Mucosa of rectum (tissue), 2 donors: ENCODE measurements at regions not wholly inside any gene's neighbourhood (a gene's known extent, or its start where the extent isn't known, plus 50 kb on each side); places are given as distances from the start of the nearest gene placed in this dataset.

Experiments used
- H3K27ac ChIP-seq, 2 donors: one replicate each; pipeline ENCODE4 v1.7.0; 2013; ENCODE audit warnings: inconsistent platforms in 2 of 2, low read depth in 2 of 2, low read length in 2 of 2
- H3K27me3 ChIP-seq, 2 donors: one replicate each; pipeline ENCODE4 v1.7.0; 2013; ENCODE audit warnings: low read length in 2 of 2; ENCODE audit not compliant: control insufficient read depth in 2 of 2, insufficient read depth in 2 of 2
- H3K36me3 ChIP-seq, 2 donors: one replicate each; pipeline ENCODE4 v1.7.0; 2013; ENCODE audit warnings: low read length in 2 of 2; ENCODE audit not compliant: control insufficient read depth in 2 of 2, insufficient read depth in 2 of 2
- H3K4me1 ChIP-seq, 2 donors: one replicate each; pipeline ENCODE4 v1.7.0; 2013; ENCODE audit warnings: low read length in 2 of 2, mild to moderate bottlenecking in 1 of 2; ENCODE audit not compliant: control insufficient read depth in 2 of 2, insufficient read depth in 2 of 2
- H3K4me3 ChIP-seq, 2 donors: one replicate each; pipeline ENCODE4 v1.7.0; 2013; ENCODE audit warnings: low read length in 2 of 2
- H3K9ac ChIP-seq, 2 donors: one replicate each; pipeline ENCODE4 v1.7.0; 2013; ENCODE audit warnings: low read length in 2 of 2, low read depth in 1 of 2, mild to moderate bottlenecking in 1 of 2
- H3K9me3 ChIP-seq, 2 donors: one replicate each; pipeline ENCODE4 v1.7.0; 2013; ENCODE audit warnings: low read length in 2 of 2; ENCODE audit not compliant: control insufficient read depth in 2 of 2
- donor health status: healthy.
- donor health status: Normal muscosa, but diverticular disease.

- H3K9me3 ChIP-seq, result no peaks in the 10 kb centered on the region
- no peak overlapping the region for H3K9ac ChIP-seq
- H3K27ac ChIP-seq, result no peak overlapping the region
- H3K4me1 ChIP-seq, result no peaks in the 10 kb centered on the region
- H3K36me3 ChIP-seq, result no peaks in the 10 kb centered on the region
- H3K27me3 ChIP-seq, result no peaks in the 10 kb centered on the region
- no peak overlapping the region for H3K4me3 ChIP-seq
Observed at GRCh38 chr1:60936591-60937342, 145.6 kb upstream of the NFIA start.

DNA sequence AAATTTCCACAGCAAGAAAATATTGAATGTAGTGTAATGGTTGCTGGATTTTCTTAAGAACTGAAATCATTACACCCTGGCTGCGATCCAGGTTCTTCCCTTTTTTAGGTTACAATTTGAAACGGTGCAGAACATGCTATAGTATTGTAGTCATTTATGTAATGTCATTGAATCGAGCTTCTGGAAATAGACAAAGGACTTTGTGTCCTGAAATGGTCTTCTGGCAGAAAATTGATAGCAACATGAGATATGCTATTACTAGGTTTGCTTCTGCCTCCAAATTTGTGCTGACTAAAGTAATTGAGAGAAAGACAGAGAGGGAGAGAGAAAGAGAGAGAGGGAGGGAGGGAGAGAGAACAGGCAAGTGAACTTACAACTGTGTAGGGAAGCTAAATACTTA is 146.2 kb upstream of the NFIA start:
- no peak overlapping the region for H3K9ac ChIP-seq
- H3K36me3 ChIP-seq, result no peaks in the 10 kb centered on the region
- no peaks in the 10 kb centered on the region for H3K4me1 ChIP-seq

DNA sequence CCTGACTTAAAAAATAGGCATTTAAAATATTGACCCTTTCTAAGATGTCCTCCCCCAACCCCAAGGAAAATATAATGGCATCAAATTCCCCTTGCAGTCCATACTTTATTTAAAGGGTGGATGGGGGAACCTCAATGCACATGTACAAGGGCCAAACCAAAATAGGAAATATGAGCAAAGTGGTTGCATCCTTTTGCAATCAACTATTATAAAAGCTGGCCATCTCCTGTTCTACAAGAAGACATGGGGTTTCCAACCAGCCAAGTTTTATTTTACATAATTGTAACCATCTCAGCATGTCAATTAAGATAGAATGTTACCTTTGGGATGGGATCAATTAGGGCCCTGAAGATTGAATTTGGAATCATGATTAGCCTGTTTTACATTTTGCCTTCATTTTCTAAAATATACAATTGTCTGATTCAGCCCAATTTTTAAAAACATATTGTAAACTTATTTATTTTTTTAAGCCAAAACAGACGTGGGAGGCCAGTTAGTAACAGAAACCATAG is 146.7 kb upstream of the NFIA start:
- H3K27ac ChIP-seq, result no peak overlapping the region
- H3K36me3 ChIP-seq, result no peaks in the 10 kb centered on the region
- H3K4me1 ChIP-seq, result no peaks in the 10 kb centered on the region
- H3K4me3 ChIP-seq, result no peak overlapping the region
- no peaks in the 10 kb centered on the region for H3K27me3 ChIP-seq
- H3K9me3 ChIP-seq, result no peaks in the 10 kb centered on the region
- no peak overlapping the region for H3K9ac ChIP-seq

More for the DNA sequence above, 146.2 kb upstream of the NFIA start:
- Histone ChIP-seq H3K9me3 (no peaks in the 10 kb centered on the region), H3K27me3 (no peaks in the 10 kb centered on the region), H3K4me3 (no peak overlapping the region), H3K27ac (no peak overlapping the region)

DNA sequence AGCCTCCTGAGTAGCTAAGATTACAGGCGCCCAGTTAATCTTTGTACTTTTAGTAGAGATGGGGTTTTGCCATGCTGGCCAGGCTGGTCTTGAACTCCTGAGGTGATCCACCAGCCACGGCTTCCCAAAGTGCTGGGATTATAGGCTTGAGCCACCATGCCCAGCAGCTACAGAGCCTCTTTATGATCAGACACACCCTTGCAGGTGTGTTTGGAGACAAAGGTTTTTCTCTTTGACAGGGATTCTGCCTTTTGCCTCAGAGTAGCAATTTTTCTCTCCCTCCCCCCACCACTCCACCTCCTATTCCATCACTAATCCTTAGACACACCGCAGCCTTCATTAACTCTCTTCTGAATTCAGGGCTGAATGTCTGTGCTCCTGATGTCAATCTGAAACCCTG is 152.2 kb upstream of the NFIA start:
- H3K9ac ChIP-seq, result no peak overlapping the region
- H3K36me3 ChIP-seq, result no peaks in the 10 kb centered on the region
- H3K4me1 ChIP-seq, result no peaks in the 10 kb centered on the region
- H3K9me3 ChIP-seq, result no peaks in the 10 kb centered on the region
- H3K4me3 ChIP-seq, result no peak overlapping the region
- H3K27ac ChIP-seq, result no peak overlapping the region
- no peaks in the 10 kb centered on the region for H3K27me3 ChIP-seq

DNA sequence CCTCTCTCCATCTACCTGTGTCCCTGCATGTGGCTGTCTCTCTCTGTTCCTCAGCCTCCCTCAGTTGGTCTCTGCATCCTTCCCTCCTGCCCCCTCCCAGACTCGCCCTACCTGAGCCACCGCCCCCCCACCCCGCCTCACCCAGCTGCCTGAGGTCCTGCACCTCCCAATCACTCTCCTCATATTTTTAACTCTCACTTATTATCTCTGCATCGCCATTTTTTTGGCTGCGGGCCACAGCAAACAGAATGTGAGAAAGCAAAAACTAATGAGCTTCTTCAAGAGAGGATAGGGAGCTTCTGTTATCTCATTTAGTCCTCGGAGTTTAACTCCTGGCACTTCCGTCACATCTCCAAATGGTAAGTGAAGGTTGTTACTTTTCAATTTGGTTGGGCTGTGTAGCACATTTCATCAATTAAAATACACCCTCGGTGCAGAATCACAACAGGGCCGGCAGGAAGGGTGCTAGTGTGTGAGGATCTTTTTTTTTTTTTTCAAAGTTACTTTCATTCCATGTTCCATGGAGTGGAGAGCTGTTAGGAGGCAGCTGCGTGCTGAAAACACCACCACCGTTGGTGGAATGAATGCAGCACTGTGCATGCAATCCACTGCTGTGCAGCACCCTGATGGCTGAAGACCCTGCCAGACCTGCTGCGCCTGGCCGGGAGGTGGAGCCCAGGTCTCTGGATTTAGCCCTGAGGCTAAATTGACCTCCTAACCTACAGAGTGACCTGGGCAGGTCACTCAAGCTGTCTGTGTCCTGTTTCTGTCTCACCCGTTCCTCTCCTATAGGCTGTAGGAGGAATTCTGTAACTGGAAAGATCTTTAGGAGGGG is 157.2 kb upstream of the NFIA start:
- no peaks in the 10 kb centered on the region for H3K27me3 ChIP-seq
- H3K9me3 ChIP-seq, result no peaks in the 10 kb centered on the region
- H3K36me3 ChIP-seq, result no peaks in the 10 kb centered on the region
- H3K27ac ChIP-seq, result no peak overlapping the region
- H3K4me1 ChIP-seq, result peaks cover 4 to 10% of the 10 kb centered on the region in 2 donors
- H3K9ac ChIP-seq, result no peak overlapping the region
- H3K4me3 ChIP-seq, result no peak overlapping the region

DNA sequence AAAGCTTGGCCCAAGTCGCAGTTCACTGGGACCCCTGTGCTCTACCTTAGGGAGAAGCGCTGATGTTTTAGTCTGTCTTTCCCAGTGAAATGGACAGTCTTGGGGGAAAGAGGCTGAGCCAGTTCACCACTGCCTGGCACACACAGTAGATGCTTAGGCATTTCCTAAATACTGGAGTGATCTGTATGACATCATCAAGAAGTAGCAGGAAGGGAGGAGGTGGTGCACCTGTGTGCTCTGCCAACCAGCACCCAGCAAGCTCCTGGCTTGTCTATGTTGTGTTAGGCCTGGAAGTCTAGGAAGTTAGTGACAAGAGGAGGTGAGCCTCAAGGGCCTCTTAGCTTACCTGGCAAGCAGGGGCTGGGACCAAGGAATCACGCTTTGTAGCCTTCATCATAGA is 158.2 kb upstream of the NFIA start:
- H3K9me3 ChIP-seq, result no peaks in the 10 kb centered on the region

GRCh38 chr1:60923389-60924087 is 158.8 kb upstream of the NFIA start:
- Histone ChIP-seq H3K36me3 (no peaks in the 10 kb centered on the region), H3K9me3 (no peaks in the 10 kb centered on the region), H3K9ac (no peak overlapping the region), H3K27me3 (no peaks in the 10 kb centered on the region), H3K4me3 (no peak overlapping the region), H3K27ac (no peak overlapping the region), H3K4me1 (peaks cover 4 to 10% of the 10 kb centered on the region in 2 donors)

More for the DNA sequence above, 158.2 kb upstream of the NFIA start:
- H3K27me3 ChIP-seq, result no peaks in the 10 kb centered on the region
- no peak overlapping the region for H3K9ac ChIP-seq
- H3K4me1 ChIP-seq, result peaks cover 4 to 10% of the 10 kb centered on the region in 2 donors
- no peaks in the 10 kb centered on the region for H3K36me3 ChIP-seq
- no peak overlapping the region for H3K27ac ChIP-seq
- H3K4me3 ChIP-seq, result no peak overlapping the region

DNA sequence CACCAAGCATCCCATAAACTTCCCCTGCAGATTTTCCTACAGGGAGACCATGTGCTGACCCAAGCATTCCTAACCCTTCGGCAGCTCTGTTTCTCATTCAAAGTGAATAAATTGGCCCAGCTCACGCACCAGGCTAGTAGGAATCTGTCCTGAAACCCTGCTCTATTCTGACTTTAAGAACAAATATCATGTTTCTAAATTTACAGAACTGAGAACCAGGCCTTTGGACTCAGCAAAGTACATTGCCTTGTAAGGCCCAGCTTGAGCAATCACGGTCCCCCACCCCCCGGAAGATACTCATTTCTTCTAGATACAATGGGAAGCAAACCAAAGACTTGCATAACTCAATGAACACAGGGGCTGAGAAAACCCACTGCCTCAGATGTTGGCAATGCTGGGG is 160.1 kb upstream of the NFIA start:
- H3K9me3 ChIP-seq, result no peaks in the 10 kb centered on the region
- H3K4me3 ChIP-seq, result no peak overlapping the region
- H3K9ac ChIP-seq, result no peak overlapping the region
- H3K27ac ChIP-seq, result no peak overlapping the region
- H3K4me1 ChIP-seq, result peaks cover 4 to 10% of the 10 kb centered on the region in 2 donors
- no peaks in the 10 kb centered on the region for H3K36me3 ChIP-seq
- H3K27me3 ChIP-seq, result no peaks in the 10 kb centered on the region

GRCh38 chr1:60921175-60921574 is 161.2 kb upstream of the NFIA start:
- no peak overlapping the region for H3K4me3 ChIP-seq
- no peak overlapping the region for H3K9ac ChIP-seq
- no peaks in the 10 kb centered on the region for H3K27me3 ChIP-seq
- H3K27ac ChIP-seq, result no peak overlapping the region
- no peaks in the 10 kb centered on the region for H3K9me3 ChIP-seq
- peaks cover 4 to 10% of the 10 kb centered on the region in 2 donors for H3K4me1 ChIP-seq
- H3K36me3 ChIP-seq, result no peaks in the 10 kb centered on the region

- no peak overlapping the region for H3K27ac ChIP-seq
- H3K4me3 ChIP-seq, result no peak overlapping the region
- no peaks in the 10 kb centered on the region for H3K36me3 ChIP-seq
- H3K9me3 ChIP-seq, result no peaks in the 10 kb centered on the region
- H3K27me3 ChIP-seq, result no peaks in the 10 kb centered on the region
- H3K9ac ChIP-seq, result no peak overlapping the region
- H3K4me1 ChIP-seq, result peaks cover 4 to 10% of the 10 kb centered on the region in 2 donors
Observed at GRCh38 chr1:60920561-60920960, 161.8 kb upstream of the NFIA start.
